K562 (cell line): ENCODE measurements at regions not wholly inside any gene's neighbourhood (a gene's known extent, or its start where the extent isn't known, plus 50 kb on each side); places are given as distances from the start of the nearest gene placed in this dataset.

ENCODE experiments used
- ATAC-seq: fragments of 200-7000 bp; cut with Tn5 transposase; 3 replicates; pipeline ENCODE4 v1.9.1; 2020; ENCODE audit warnings: moderate library complexity
- BruUV-seq: library from RNA; stranded (reverse); fragments of 400-500 nt; replicated peaks from 2 replicates; lab custom pipeline; 2021; lab: Mats Ljungman, UMichigan
- CTCF ChIA-PET: fragments of 300-600 bp; formaldehyde crosslinking; extraction: SDS; loops from one replicate; lab custom pipeline; 2021; ENCODE audit warnings: low intra/inter-chr PET ratio; lab: Yijun Ruan, JAX
- POLR2A ChIA-PET: fragments of 300-600, 350-650 bp; sonication (Branson Sonifier 250); formaldehyde crosslinking; extraction: SDS; loops from one replicate; lab custom pipeline; 2021; ENCODE audit warnings: antibody characterized with exemption, inconsistent platforms; lab: Yijun Ruan, JAX
- DNase-seq, 4 experiments: peaks; one replicate each; pipeline versions ENCODE4 v3.0.0 to v3.0.0-alpha.2; 2011 to 2018; ENCODE audit warnings: low spot score in 3 of 4, mixed read lengths in 3 of 4; ENCODE audit errors: extremely low read depth in 1 of 4
- FAIRE-seq: peaks from 2 replicates; lab custom pipeline; 2011; peaks lifted over from hg19 to GRCh38; lab: Jason Lieb, UNC
- H2AFZ ChIP-seq: 2 replicates; pipeline ENCODE4 v1.6.0; 2011; ENCODE audit warnings: low read depth, low read length, control low read depth, inconsistent platforms
- H3K27ac ChIP-seq: fragments of 200-600 bp; 3 replicates; pipeline ENCODE4 v1.8.0; 2011; ENCODE audit warnings: low read depth, mild to moderate bottlenecking, control low read depth, inconsistent platforms, low read length, moderate library complexity, mixed read lengths; ENCODE audit errors: extremely low read depth
- H3K27me3 ChIP-seq, 2 experiments: fragments of 300-600 bp in 1 of 2; 2 replicates in 1 of 2; 3 replicates in 1 of 2; pipeline versions ENCODE4 v1.6.0 to v1.8.0; 2011; ENCODE audit warnings: inconsistent platforms in 2 of 2, low read length in 2 of 2, mild to moderate bottlenecking in 1 of 2, mixed read lengths in 1 of 2, moderate library complexity in 1 of 2; ENCODE audit not compliant: control insufficient read depth in 2 of 2, insufficient read depth in 2 of 2
- H3K36me3 ChIP-seq: fragments of 300-600 bp; 3 replicates; pipeline ENCODE4 v1.8.0; 2011; ENCODE audit warnings: mild to moderate bottlenecking, low read length, inconsistent platforms; ENCODE audit not compliant: control insufficient read depth, insufficient read depth
- H3K4me1 ChIP-seq, 2 experiments: fragments of 200-600 bp in 1 of 2; replicated peaks in 1 of 2; 2 replicates in 1 of 2; 3 replicates in 1 of 2; pipeline versions ENCODE4 v1.5.1 to v1.8.0; 2011; ENCODE audit warnings: inconsistent platforms in 2 of 2, low read length in 2 of 2, mild to moderate bottlenecking in 1 of 2, mixed read lengths in 1 of 2, moderate library complexity in 1 of 2; ENCODE audit not compliant: control insufficient read depth in 2 of 2, insufficient read depth in 2 of 2
- H3K4me2 ChIP-seq: 2 replicates; pipeline ENCODE4 v1.6.1; 2011; ENCODE audit warnings: low read length, control low read depth, inconsistent platforms, mixed read lengths; ENCODE audit not compliant: insufficient read depth
- H3K4me3 ChIP-seq: fragments of 200-600 bp; sonication (generic), shearing (Covaris generic); 2 replicates; pipeline ENCODE4 v1.5.1; 2016; ENCODE audit warnings: control low read depth, inconsistent platforms
- H3K79me2 ChIP-seq: fragments of 200-600 bp; 3 replicates; pipeline ENCODE4 v1.8.0; 2011; ENCODE audit warnings: low read length, inconsistent platforms; ENCODE audit not compliant: control insufficient read depth, insufficient read depth
- H3K9ac ChIP-seq, 2 experiments: 2 replicates each; pipeline versions ENCODE4 v1.6.0 to v1.6.1; 2011; ENCODE audit warnings: low read depth in 2 of 2, low read length in 2 of 2, control low read depth in 1 of 2, inconsistent platforms in 1 of 2, mild to moderate bottlenecking in 1 of 2, mixed read lengths in 1 of 2; ENCODE audit not compliant: insufficient read depth in 1 of 2
- H3K9me1 ChIP-seq: one replicate; pipeline ENCODE4 v1.6.0; 2011; ENCODE audit warnings: inconsistent platforms, mild to moderate bottlenecking, low read length, moderate library complexity; ENCODE audit not compliant: control insufficient read depth, insufficient read depth
- H3K9me3 ChIP-seq: replicated peaks from 2 replicates; pipeline ENCODE4 v1.5.1; 2011; ENCODE audit warnings: low read depth, low read length, inconsistent platforms; ENCODE audit not compliant: control insufficient read depth, insufficient read depth
- H4K20me1 ChIP-seq: replicated peaks from 2 replicates; pipeline ENCODE4 v1.6.1; 2011; ENCODE audit warnings: low read length, inconsistent platforms, mixed read lengths; ENCODE audit not compliant: control insufficient read depth, insufficient read depth
- CBFA2T3 ChIP-seq: fragments of 450-650 bp; IDR thresholded peaks from 2 replicates; pipeline ENCODE4 v1.6.1; 2017
- HMBOX1 ChIP-seq: sonication (generic); IDR thresholded peaks from 2 replicates; pipeline ENCODE4 v1.6.1; 2016
- MECOM ChIP-seq: fragments of 250-450 bp; sonication (Bioruptor Pico); IDR thresholded peaks from 2 replicates; pipeline ENCODE4 v1.8.0; 2022; ENCODE audit warnings: inconsistent platforms
- PHB2 ChIP-seq: fragments of 450-650 bp; IDR thresholded peaks from 2 replicates; pipeline ENCODE4 v1.6.1; 2017; ENCODE audit warnings: low read depth
- RFX5 ChIP-seq: IDR thresholded peaks from 2 replicates; pipeline ENCODE4 v1.6.1; 2011; ENCODE audit warnings: low read depth, mild to moderate bottlenecking, improper control_type of control experiment, low read length
- STAT5A ChIP-seq: IDR thresholded peaks from 2 replicates; pipeline ENCODE4 v1.6.1; 2012; ENCODE audit warnings: low read length, inconsistent platforms, borderline replicate concordance
- UBTF ChIP-seq, 2 experiments: IDR thresholded peaks; 2 replicates each; pipeline ENCODE4 v1.6.1; 2012; ENCODE audit warnings: improper control_type of control experiment in 2 of 2, low read depth in 2 of 2, low read length in 2 of 2, borderline replicate concordance in 1 of 2
- ZBTB33 ChIP-seq: sonication (generic); formaldehyde crosslinking; IDR thresholded peaks from 2 replicates; pipeline ENCODE4 v1.8.1; 2023; ENCODE audit warnings: mild to moderate bottlenecking, missing genetic modification reagents
- WGBS: fragments of 100-300 bp; shearing (Covaris generic); methylation state at CpG from one replicate; pipeline ENCODE4 v1.1.6; 2016; ENCODE audit warnings: low coverage, mixed read lengths; ENCODE audit not compliant: insufficient coverage; ENCODE audit errors: missing lambda C conversion rate; 5-methylcytosine and 5-hydroxymethylcytosine counted together
- in situ Hi-C: fragments of 300-500 bp; cut with MboI; formaldehyde crosslinking; loops from 4 replicates; pipeline ENCODE4 v1.15.0; 2018; ENCODE audit warnings: inconsistent platforms, mixed read lengths
- intact Hi-C: fragments of 100-400 bp; cut with micrococcal nuclease; formaldehyde crosslinking; loops from 2 replicates; pipeline ENCODE4 v1.14.2; 2022

- Histone ChIP-seq H3K9me3 (no peaks in the 10 kb centered on the region), H3K4me1 (no peaks in the 10 kb centered on the region), H4K20me1 (no peaks in the 10 kb centered on the region), H3K79me2 (no peaks in the 10 kb centered on the region), H3K27ac (no peak overlapping the region), H3K4me3 (no peak overlapping the region), H3K4me2 (no peak overlapping the region), H3K9me1 (no peaks in the 10 kb centered on the region), H2AFZ (no peak overlapping the region), H3K9ac (no peak overlapping the region), H3K36me3 (no peaks in the 10 kb centered on the region), H3K27me3 (peaks cover 0 to under 1% of the 10 kb centered on the region in 2 experiments; a peak in 1 of 5 replicates)
- WGBS = 0% methylated on average over 1 of the region's 1 CpG
- in situ Hi-C loops (no loop called here), intact Hi-C loops (no loop called here)
- ChIA-PET POLR2A (no interaction called here), CTCF (interaction anchor here (0.6 kb wide), 1 partner anchor 346 kb away, joined by 3 read pairs; no protein-coding TSS in a partner anchor)
- TF ChIP-seq PHB2 (no peak), HMBOX1 (no peak)
- DNase-seq (no peak), FAIRE-seq (no peak), ATAC-seq (no peak)
- BruUV-seq = no TSS peak
These were observed 242.0 kb upstream of the TSHZ3 start for GRCh38 chr19:31591258-31591657.

GRCh38 chr19:31592456-31592855 lies 243.2 kb upstream of the TSHZ3 start:
- BruUV-seq = no TSS peak
- TF ChIP-seq MECOM (CRISPR knock-in tag) (no peak), CBFA2T3 (no peak), STAT5A (no peak), ZBTB33 (CRISPR knock-in tag) (no peak), RFX5 (no peak), UBTF (IDR thresholded peaks at IDR 0.05; ENCODE audit: borderline replicate concordance in 1 of 2, low read depth in 2 of 2, low read length in 2 of 2) (no peak)

More at GRCh38 chr19:31592456-31592855, 243.2 kb upstream of the TSHZ3 start:
- H3K79me2 ChIP-seq = no peaks in the 10 kb centered on the region
- no peak overlapping the region for H3K27ac ChIP-seq
- H3K4me3 ChIP-seq = no peak overlapping the region
- ATAC-seq = no peak
- H2AFZ ChIP-seq = no peak overlapping the region
- no peaks in the 10 kb centered on the region for H3K36me3 ChIP-seq
- in situ Hi-C loops = no loop called here
- no peak overlapping the region for H3K9ac ChIP-seq
- intact Hi-C loops = no loop called here
- no peak overlapping the region for H3K4me2 ChIP-seq
- H3K9me1 ChIP-seq = no peaks in the 10 kb centered on the region
- WGBS = under 1% methylated on average over 11 of the region's 14 CpGs
- ChIA-PET CTCF (no interaction called here), POLR2A (interaction anchor here (0.6 kb wide), 2 partner anchors 25 to 133 kb away, joined by 3 read pairs; no protein-coding TSS in a partner anchor)
- no peak for FAIRE-seq
- no peaks in the 10 kb centered on the region for H4K20me1 ChIP-seq
- no peaks in the 10 kb centered on the region for H3K9me3 ChIP-seq
- DNase-seq = no peak
- no peaks in the 10 kb centered on the region for H3K4me1 ChIP-seq
- H3K27me3 ChIP-seq = peaks cover 0 to 7% of the 10 kb centered on the region in 2 experiments; a peak in 1 of 5 replicates
